GM19099 (cell line): ENCODE measurements at regions not wholly inside any gene's neighbourhood (a gene's known extent, or its start where the extent isn't known, plus 50 kb on each side); places are given as distances from the start of the nearest gene placed in this dataset.

Experiments used
- POLR2A ChIP-seq: IDR thresholded peaks from 3 replicates; pipeline ENCODE4 v1.6.1; 2011; ENCODE audit warnings: low read depth; ENCODE audit not compliant: insufficient read length; ENCODE audit errors: extremely low read depth

DNA sequence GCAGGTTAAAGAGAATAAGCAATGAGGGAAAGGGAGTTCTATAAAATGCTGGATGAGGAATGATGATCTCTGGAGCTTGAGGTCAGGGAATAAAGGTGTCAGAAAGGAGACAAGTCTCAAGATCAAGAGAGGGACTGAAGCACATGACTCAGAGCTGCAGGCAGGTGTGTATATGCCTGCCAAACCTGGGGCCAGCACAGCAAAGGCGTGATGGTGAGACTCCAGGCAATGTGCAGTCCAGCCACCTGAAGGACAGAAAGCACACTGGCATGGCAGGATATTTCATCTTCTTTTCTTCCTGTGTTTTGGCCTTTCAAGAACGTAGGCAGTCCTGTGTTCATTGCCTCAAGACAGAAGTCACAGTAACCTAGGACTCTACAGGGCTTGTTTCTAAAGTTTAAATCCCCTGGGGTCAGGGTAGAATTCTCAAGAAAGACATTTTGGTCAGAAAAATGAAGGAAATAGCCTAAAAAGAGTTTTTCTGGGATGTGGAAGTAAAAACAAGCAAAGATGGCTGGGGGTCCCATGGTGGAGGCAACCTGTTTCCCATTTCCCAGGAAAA is 55.5 kb upstream of the TOPAZ1 start:
- TF ChIP-seq POLR2A, result no peak

GRCh38 chr3:44186712-44187111 is 55.0 kb upstream of the TOPAZ1 start:
- no peak for TF ChIP-seq POLR2A
